Jurkat, Clone E6-1 (cell line): ENCODE measurements at regions not wholly inside any gene's neighbourhood (a gene's known extent, or its start where the extent isn't known, plus 50 kb on each side); places are given as distances from the start of the nearest gene placed in this dataset.

Experiments
- DNase-seq: peaks from one replicate; pipeline ENCODE4 v3.0.0-alpha.2; 2011; ENCODE audit warnings: low read depth, low spot score
- H3K4me3 ChIP-seq: 2 replicates; pipeline ENCODE4 v1.5.1; 2011; ENCODE audit warnings: mild to moderate bottlenecking, low read length, control low read depth, moderate library complexity

DNA sequence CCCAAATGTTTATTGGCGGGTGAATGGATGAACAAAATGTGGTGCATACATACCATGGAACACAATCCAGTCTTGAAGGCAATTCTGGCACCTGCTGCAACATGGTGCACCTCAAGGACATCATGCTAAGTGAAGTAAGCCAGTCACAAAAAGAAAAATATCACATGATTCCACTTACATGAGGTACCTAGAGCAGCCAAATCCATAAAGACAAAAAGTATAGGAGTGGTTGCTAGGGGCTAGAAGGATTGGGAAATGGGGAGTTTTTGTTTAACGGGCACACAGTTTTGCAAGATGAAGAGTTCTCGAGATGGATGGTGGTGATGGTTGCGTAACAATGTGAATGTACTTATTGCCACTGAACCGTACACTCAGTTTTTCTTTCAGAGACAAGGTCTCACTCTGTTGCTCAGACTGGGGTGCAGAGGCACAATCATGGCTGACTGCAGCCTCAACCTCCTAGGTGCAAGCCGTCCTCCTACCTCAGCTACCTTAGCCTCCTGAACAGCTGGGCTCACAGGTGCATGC lies 90.9 kb upstream of the CERS6 start:
- no peak for DNase-seq
- no peak overlapping the region for H3K4me3 ChIP-seq

DNA sequence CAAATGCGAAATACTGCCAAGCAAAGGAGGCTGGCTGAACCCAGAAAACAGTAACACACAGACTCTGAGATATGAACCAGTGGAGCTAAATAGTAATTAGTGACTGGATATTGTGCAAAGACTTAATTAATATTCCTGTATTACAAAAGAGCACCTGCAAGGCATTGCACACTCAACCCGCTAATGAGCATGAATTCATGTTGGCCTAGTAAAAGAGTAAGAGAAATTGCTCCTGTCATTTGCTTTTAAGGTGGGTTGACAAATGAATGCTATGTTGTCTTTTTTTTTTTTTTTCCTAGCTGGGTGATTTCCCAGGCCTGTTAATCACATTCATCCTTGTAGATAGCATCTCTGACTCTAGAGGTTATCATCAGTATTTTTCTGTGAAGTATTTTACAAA lies 87.0 kb upstream of the CERS6 start:
- no peak for DNase-seq
- no peak overlapping the region for H3K4me3 ChIP-seq

DNA sequence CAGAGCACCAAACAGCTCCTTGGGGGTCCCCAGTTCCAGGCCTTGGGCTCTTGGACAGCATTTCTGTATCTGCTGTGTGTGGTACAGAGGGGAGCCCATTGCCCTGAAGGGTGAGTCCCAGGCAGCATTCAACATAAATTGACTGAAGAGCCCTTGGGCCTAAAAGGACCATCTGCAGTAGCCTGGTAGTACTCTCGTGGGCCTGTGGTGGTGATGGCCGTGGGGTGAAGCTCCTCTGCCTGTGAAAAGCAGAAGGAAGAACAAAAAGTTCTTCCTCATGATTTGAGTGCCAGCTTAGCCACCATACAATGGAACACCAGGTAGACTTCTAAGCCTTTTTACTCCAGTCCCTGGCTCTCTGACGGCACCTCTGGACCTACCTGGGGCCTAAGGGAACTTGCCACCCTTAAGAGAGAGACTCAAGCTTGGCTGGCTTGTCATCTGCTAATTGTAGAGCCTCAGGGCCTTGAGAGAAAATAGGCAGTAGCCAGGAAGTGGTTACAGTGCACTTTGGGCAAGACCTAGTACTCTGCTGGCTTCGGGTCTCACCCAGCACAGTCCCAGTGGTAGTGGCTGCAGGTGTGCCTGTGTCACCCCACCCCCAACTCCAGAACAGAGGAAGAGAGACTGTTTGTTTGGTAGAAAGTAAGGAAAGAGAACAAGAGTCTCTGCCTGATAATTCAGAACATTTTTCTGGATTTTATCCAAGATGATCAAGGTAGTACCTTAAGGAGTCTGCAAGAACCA lies 84.6 kb upstream of the CERS6 start:
- H3K4me3 ChIP-seq = no peak overlapping the region; the same call in 1 of the 2 replicates
- DNase-seq = peak; percentile 90

DNA sequence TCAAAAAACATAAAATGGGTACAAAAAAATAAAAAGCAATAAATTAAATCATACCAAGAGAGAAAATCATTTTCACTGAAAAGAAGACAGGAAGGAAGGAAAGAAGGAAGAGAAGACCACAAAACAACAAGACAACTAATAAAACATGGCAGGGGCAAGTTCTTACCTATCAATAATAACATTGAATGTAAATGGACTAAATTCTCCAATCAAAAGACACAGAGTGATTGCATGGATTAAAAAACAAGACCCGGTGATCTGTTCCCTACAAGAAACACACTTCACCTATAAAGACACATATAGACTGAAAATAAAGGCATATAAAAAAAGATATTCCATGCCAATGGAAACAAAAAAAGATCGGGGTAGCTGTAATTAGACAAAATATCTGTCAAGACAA lies 82.6 kb upstream of the CERS6 start:
- no peak overlapping the region for H3K4me3 ChIP-seq
- DNase-seq = no peak

DNA sequence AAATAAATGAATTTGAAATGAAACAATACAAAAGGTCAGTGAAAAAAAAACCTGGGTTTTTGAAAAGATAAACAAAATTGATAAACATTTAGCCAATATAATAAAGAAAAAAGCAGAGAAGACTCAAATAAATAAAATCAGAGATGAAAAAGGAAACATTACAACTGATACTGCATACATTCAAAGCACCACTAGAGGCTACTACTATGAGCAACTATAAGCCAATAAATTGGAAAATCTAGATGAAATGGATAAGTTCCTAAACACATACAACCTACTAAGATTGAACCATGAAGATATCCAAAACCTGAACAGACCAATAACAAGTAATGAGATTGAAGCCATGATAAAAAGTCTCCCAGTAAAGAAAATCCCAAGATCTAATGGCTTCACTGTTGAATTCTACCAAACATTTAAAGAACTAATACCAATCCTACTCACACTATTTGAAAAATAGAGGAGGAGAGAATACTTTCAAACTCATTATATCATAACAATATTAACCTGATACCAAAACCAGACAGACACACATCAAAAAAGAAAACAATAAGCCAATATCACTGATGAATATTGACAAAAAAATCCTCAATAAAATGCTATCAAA lies 80.8 kb upstream of the CERS6 start:
- no peak overlapping the region for H3K4me3 ChIP-seq
- no peak for DNase-seq

DNA sequence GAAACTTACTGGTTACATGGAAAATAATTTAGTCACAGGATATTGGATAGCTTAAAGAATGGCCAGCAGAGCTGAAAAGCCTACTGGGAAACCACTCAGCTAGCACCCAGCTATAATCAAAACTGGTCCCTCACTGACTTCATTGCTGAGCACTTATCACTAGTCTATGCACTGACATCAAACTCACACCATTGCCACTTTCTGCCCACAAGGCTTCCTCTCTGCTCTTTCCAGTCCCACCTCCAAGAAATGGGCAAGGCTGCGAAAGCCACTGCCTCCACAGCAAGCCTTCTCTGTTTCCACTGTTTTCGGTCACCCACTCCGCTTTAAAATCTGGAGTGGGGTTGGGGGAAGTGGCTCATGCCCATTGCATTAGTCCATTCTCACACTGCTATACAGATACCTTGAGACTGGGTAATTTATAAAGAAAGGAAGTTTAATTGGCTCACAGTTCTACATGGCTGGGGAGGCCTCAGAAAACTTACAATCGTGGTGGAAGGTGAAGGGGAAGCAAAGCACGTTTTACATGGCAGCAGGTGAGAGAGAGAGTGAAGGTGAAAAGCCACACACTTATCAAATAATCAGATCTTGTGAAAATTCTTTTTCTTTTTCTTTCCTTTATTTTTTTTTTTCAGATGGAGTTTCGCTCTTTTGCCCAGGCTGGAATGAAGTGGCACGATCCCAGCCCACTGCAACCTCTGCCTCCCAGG lies 77.0 kb upstream of the CERS6 start:
- no peak overlapping the region for H3K4me3 ChIP-seq
- no peak for DNase-seq

DNA sequence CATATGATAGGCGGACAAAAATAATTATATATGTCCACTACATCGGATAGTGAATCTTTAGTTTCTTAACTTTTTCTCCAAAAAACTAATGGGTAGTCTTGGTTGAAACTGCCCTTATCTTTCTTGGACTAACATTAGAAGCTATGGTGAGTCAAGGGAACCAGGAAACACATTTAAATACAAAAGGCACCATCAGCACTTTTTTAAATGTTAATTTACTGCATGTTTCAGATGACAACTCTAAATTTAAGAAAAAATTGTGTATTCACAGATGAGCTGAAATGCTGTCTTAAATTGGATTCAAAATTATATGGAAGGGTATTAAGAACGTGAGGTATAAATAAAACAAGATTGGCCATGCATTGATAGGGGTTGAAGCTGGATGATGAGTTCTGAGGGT lies 75.6 kb upstream of the CERS6 start:
- H3K4me3 ChIP-seq = no peak overlapping the region
- no peak for DNase-seq

DNA sequence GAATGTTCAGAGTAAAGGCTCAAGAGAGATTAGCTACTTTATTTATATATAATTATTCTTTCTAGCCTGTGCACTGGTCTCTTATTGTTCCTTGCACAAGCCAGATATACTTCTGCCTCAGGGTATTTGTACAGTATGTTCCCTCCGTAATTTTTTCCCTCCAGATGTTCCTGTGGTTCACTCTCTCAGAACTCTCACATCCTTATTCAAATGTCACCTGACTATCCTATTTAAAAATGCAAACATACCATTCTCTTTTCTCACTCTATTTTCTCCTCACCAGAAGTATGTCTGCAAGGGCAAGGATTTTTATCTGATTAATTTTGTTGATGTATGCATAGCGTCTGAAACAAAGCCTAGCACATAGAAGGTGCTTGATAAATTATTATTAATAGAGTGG lies 64.0 kb upstream of the CERS6 start:
- DNase-seq = no peak
- no peak overlapping the region for H3K4me3 ChIP-seq

DNA sequence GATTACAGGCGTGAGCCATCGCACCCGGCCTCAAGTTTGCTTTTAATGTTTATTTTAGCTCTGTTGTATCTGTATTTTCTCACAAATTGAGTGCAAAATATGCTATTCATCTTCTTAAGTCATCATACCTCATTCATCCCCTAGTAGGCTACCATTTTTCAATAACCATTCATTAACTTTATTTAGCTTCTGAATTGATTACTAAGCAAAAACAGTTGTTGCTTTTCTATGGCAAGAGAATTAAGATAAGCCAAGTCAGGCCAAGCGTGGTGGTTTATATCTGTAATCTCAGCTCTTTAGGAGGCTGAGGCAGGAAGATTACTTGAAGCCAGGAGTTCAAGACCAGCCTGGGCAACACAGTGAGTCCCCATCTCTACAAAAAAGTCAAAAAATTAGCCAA lies 63.3 kb upstream of the CERS6 start:
- DNase-seq = no peak
- no peak overlapping the region for H3K4me3 ChIP-seq

DNA sequence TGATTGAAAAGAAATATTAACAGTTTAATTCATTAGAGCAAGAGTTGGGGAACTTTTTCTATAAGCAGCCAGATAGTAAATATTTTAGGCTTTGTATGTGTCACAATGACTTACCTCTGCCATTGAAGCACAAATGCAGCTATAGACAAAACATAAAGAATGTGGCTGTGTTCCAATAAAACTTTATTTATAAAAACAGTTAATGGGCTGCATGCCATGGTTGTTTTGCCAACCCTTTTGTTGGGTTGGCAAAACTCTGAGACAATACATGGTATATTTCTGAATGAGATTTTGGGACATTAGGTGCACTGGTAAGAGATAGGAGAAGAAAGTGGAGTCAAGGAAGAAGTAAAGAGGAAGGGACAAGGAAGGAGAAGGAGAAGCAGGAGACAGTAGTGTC lies 61.8 kb upstream of the CERS6 start:
- no peak for DNase-seq
- no peak overlapping the region for H3K4me3 ChIP-seq

DNA sequence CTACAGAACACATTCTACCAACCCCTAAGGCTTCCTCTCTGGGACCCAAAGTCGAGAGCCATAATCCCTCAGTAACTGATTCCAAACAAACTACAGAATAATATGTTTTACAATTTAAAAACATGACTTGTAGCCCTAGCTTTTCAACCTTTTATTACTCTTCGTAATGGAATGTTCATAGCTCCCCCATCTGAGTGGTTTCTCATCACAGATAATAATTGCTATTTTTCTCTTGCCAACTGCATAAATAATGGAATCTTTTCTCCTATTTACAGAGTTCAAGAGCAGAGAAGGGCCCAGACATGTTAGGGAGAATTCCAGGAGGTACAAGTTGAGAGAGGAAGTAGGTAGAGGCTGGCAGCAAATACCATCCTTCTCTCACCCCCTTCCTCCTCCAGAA lies 59.9 kb upstream of the CERS6 start:
- no peak overlapping the region for H3K4me3 ChIP-seq
- no peak for DNase-seq

DNA sequence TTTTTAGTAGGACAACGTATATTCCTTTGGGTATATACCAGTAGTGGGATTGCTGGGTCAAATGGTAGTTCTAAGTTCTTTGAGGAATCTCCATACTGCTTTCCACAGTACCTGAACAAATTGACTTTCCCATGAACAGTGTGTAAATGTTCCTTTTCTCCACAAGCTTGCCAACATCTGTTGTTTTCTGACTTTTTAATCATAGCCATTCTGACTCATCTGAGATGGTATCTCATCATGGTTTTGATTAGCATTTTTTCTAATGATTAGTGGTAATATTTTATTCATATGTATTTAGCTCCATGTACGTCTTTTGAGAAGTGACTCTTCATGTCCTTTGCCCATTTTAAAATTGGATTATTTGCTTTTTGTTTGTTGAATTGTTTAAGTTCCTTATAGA lies 58.4 kb upstream of the CERS6 start:
- H3K4me3 ChIP-seq = no peak overlapping the region
- no peak for DNase-seq

DNA sequence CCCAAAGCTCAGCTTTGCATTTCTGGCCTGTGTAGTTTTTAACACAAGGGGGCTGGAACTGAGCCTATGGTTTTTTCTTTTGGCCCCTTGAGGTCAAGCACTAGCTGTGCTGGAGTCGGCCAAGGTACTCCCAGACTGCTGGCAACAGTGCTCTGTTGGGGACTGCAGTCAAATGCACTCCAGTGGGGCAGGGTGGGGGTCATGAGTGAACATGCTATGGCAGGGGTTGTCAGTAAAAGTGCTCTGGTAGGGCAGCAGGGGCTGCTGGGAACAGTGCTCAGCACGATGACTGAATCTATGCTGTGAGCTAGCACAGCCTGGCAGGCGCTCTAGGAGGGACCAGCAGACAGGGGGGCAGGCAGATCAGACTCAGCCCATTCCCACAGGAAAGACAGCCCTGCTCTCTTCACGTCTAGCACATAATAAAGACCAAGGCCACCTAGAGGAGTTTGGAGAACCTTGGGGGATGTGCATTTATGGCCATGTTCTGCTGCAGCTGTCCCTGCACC lies 55.0 kb upstream of the CERS6 start:
- no peak for DNase-seq

DNA sequence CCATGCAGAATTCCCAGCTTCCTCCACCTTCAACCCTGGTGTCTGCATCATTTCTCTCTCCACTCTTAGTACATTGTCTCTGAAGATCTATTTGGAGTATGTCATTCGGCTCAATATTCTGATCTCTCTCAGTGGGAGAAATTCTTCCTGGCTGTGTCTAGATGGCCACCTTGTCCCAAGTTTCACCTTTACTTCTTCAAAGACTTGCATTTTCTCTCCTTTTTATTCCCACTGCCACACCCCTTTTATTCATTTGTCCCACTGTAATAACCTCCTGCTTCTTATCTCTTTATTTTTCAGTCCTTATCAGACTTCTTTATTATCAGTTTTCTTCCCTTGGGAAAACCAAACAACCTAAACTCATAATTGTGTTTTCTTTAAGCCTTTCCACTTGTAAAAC lies 54.3 kb upstream of the CERS6 start:
- no peak overlapping the region for H3K4me3 ChIP-seq
- DNase-seq = no peak

More for the DNA sequence above, 55.0 kb upstream of the CERS6 start:
- H3K4me3 ChIP-seq = no peak overlapping the region

DNA sequence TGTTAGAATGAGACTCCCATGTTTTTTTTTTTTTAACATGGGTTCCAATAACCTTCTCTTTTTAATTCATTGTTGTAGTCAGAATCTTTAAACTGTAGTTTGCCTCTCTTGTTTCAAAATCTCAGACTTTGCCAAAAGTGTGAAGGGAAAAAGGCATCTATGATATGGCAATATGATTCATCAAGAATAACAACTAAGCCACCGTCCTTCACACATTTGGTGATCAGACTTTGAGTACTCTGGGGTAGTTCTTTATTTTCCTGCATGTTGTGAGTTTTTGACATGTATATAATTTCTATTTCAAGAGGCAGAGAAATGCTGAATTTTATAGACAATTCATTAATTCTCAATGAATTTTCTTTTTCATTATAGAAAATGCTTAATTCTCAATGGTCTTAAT lies 53.5 kb upstream of the CERS6 start:
- no peak overlapping the region for H3K4me3 ChIP-seq
- DNase-seq = no peak

DNA sequence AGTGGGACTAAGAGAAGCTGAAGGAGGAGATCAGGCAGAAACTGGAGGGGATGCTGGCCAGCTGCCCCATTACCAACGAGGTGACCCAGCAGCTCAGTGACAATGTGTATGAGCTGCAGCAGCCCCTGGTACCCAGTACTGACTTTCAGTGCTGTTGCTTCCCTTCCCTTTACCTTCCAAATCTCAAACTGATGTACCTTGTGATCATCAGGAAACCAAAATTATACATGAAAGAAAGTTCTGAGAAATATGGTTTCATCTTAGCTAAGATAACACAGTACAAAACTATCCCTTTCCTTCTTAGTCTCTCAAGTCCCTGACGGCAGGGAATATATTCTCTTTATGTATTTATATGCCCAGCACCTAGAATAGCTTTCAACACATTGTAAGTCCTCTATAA lies 52.3 kb upstream of the CERS6 start:
- no peak for DNase-seq

DNA sequence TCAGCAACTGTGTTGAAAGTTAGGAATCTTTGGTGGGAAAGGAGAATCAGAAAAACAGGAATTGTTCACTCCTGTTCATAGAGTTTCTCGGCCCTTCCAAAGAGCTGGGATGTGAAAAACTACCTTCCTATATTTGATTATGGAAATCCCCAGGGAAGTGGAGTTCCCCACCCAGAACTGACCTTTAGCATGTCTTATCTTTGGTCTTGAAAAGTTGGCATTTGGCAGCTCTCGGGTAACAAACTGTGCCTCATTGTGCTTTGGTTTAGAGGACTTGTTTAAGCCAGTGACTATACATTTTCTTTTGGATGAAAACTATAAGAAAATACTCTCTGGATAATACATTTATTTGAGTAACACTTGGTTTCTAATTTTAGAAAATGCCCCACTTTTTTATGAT lies 51.3 kb upstream of the CERS6 start:
- H3K4me3 ChIP-seq = no peak overlapping the region
- no peak for DNase-seq

More for the DNA sequence above, 52.3 kb upstream of the CERS6 start:
- H3K4me3 ChIP-seq = no peak overlapping the region
